ENCODE measurements at regions not wholly inside any gene's neighbourhood (a gene's known extent, or its start where the extent isn't known, plus 50 kb on each side); places are given as distances from the start of the nearest gene placed in this dataset.

DNA sequence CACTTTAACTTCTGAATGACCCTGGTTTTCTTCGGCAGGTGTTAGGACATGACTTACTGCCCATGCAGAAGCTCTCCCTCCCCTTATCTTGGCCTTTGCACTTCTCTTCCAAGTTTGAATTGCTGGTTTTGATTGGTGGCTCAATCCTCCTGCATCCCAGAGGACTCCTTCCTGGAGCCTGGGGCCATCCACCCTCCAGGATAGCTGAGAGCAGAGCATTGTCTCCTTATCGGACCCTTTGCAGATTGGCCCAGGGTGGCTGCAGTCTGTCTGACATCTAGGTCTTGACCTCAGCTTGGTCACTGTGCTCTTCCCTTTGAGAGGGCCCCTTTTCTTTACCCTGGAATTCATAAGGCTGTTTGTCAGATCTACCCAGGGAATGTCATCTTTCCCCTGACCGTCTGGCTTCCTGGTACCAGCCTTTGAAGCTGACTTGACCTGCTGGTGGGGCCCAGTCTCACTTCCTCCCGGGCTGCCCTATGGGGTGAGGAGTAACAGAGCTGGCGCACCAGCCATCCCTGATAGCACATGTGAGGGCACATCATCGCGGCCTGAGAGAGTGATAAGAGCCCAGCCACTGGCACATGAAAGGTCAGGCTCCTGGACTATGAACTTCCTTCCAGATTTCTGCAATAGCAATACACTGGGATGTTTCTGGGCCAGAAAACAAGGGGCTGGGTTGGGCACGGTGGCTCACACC lies 172.9 kb upstream of the UBL3 start:
- Histone ChIP-seq H3K27me3 (ENCODE audit: control insufficient read depth in 2 of 2, insufficient read depth in 2 of 2, low read length in 2 of 2) (peaks cover 0 to 6% of the 10 kb centered on the region in 2 experiments; a peak in 2 of 5 replicates), H3K4me2 (ENCODE audit: insufficient read depth, low read length) (no peak overlapping the region), H3K4me3 (no peak overlapping the region), H3K9ac (ENCODE audit: insufficient read depth in 1 of 2, low read depth in 2 of 2, low read length in 2 of 2) (no peak overlapping the region), H2AFZ (ENCODE audit: low read depth, low read length) (no peak overlapping the region), H3K4me1 (replicated peaks in 1 of 2; ENCODE audit: control insufficient read depth in 2 of 2, insufficient read depth in 2 of 2, low read length in 2 of 2) (no peaks in the 10 kb centered on the region), H4K20me1 (replicated peaks; ENCODE audit: control insufficient read depth, insufficient read depth, low read length) (0 out of 2 replicates have a peak, but pooled peaks cover 3% of the 10 kb centered on the region), H3K27ac (ENCODE audit: extremely low read depth, low read depth, low read length) (no peak overlapping the region), H3K79me2 (ENCODE audit: control insufficient read depth, insufficient read depth, low read length) (no peaks in the 10 kb centered on the region), H3K9me1 (ENCODE audit: control insufficient read depth, insufficient read depth, low read length) (no peaks in the 10 kb centered on the region), H3K9me3 (replicated peaks; ENCODE audit: control insufficient read depth, insufficient read depth, low read depth, low read length) (no peaks in the 10 kb centered on the region), H3K36me3 (ENCODE audit: control insufficient read depth, insufficient read depth, low read length) (no peaks in the 10 kb centered on the region)
- ChIA-PET CTCF (ENCODE audit: low intra/inter-chr PET ratio) (no interaction called here), POLR2A (no interaction called here)
- FAIRE-seq (no peak), ATAC-seq (no peak), DNase-seq (ENCODE audit: extremely low read depth in 1 of 4, low spot score in 3 of 4) (no peak)
- WGBS (ENCODE audit: insufficient coverage, low coverage, missing lambda C conversion rate): 3% methylated on average over 8 of the region's 8 CpGs
- no TSS peak for BruUV-seq (replicated peaks)
- intact Hi-C loops (cut with micrococcal nuclease): no loop called here
- in situ Hi-C loops (cut with MboI): no loop called here
- TF ChIP-seq EZH2 (IDR thresholded peaks at IDR 0.05; ENCODE audit: borderline replicate concordance, low read depth, low read length): no peak
- TF ChIP-seq SIRT6 (IDR thresholded peaks at IDR 0.05; ENCODE audit: low read depth, low read length): no peak
- TF ChIP-seq, protein P1, sequence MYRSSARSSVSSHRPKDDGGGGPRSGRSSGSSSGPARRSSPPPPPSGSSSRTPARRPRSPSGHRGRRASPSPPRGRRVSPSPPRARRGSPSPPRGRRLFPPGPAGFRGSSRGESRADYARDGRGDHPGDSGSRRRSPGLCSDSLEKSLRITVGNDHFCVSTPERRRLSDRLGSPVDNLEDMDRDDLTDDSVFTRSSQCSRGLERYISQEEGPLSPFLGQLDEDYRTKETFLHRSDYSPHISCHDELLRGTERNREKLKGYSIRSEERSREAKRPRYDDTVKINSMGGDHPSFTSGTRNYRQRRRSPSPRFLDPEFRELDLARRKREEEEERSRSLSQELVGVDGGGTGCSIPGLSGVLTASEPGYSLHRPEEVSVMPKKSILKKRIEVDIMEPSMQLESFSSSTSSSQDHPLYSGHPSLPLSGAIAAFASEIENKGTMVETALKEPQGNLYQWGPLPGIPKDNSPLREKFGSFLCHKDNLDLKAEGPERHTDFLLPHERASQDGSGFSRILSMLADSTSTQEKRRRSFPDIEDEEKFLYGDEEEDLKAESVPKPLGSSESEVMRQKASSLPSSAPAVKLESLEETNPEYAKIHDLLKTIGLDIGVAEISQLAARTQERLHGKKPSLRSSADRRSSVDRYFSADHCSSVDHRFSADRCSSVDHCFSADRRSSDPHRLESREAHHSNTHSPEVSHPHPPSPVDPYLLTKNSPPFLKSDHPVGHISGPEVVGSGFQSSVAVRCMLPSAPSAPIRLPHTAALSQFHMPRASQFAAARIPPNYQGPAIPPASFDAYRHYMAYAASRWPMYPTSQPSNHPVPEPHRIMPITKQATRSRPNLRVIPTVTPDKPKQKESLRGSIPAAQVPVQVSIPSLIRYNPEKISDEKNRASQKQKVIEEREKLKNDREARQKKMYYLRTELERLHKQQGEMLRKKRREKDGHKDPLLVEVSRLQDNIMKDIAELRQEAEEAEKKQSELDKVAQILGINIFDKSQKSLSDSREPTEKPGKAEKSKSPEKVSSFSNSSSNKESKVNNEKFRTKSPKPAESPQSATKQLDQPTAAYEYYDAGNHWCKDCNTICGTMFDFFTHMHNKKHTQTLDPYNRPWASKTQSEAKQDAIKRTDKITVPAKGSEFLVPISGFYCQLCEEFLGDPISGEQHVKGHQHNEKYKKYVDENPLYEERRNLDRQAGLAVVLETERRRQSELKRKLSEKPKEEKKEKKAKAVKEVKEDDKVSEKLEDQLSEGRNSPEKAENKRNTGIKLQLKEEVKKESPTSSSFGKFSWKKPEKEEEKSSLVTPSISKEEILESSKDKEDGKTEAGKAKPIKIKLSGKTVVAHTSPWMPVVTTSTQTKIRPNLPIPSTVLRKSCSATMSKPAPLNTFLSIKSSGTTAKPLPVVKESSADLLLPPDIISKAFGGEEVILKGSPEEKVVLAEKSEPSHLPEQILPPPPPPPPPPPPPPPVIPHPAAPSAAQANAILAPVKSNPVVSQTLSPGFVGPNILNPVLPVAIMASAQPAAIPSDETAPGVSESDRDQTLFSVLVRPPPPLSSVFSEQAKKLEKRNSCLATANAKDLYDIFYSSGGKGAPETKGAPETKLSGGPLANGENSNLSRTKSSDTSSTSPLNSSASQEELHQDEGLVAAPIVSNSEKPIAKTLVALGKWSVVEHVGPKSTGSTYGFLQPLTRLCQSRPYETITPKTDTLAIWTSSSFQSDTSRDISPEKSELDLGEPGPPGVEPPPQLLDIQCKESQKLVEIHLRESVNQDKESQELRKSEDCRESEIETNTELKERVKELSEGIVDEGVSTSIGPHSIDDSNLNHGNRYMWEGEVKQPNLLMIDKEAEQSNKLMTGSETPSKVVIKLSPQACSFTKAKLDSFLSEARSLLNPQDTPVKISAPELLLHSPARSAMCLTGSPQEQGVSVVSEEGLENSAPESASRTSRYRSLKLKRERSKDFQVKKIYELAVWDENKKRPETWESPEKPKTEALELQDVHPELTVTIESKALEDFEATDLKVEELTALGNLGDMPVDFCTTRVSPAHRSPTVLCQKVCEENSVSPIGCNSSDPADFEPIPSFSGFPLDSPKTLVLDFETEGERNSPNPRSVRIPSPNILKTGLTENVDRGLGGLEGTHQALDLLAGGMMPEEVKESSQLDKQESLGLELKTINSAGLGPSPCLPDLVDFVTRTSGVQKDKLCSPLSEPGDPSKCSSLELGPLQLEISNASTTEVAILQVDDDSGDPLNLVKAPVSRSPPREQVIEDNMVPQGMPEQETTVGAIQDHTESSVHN (IDR thresholded peaks at IDR 0.05; ENCODE audit: borderline replicate concordance in 1 of 2, low read depth in 1 of 2): no peak
- no peak for TF ChIP-seq ZNF274 (IDR thresholded peaks at IDR 0.05; ENCODE audit: borderline replicate concordance, low read depth, low read length)
- TF ChIP-seq RAD21 (CRISPR knock-in tag; conservative IDR thresholded peaks at IDR 0.05 in 1 of 2, IDR thresholded peaks at IDR 0.05 in 1 of 2): no peak
- TF ChIP-seq ESRRB (CRISPR knock-in tag; IDR thresholded peaks at IDR 0.05; ENCODE audit: borderline replicate concordance): no peak
- TF ChIP-seq E2F6 (IDR thresholded peaks at IDR 0.05; ENCODE audit: borderline replicate concordance in 1 of 2, extremely low read depth in 1 of 2, insufficient read depth in 1 of 2, insufficient read length in 1 of 2, low read depth in 1 of 2, low read length in 1 of 2, poor library complexity in 1 of 2, severe bottlenecking in 1 of 2): no peak
- no peak for TF ChIP-seq ZNF311 (CRISPR knock-in tag; IDR thresholded peaks at IDR 0.05)
- TF ChIP-seq ZNF79 (CRISPR knock-in tag; IDR thresholded peaks at IDR 0.05; ENCODE audit: low read depth): no peak
- TF ChIP-seq NFE2 (IDR thresholded peaks at IDR 0.05; ENCODE audit: low read depth): no peak
- TF ChIP-seq LARP7 (IDR thresholded peaks at IDR 0.05): no peak
